HCT116 (cell line): ENCODE measurements at regions not wholly inside any gene's neighbourhood (a gene's known extent, or its start where the extent isn't known, plus 50 kb on each side); places are given as distances from the start of the nearest gene placed in this dataset.
A peak's percentile ranks its signal among the peaks of the same experiment; 100 is the strongest.

Experiments
- ATAC-seq: fragments of 200-7000 bp; cut with Tn5 transposase; 2 replicates; pipeline ENCODE4 v1.9.1; 2020; ENCODE audit warnings: mild to moderate bottlenecking, moderate library complexity
- BruUV-seq: library from RNA; stranded (reverse); fragments of 400-500 nt; replicated peaks from 2 replicates; lab custom pipeline; 2021; lab: Mats Ljungman, UMichigan
- CTCF ChIA-PET: fragments of 300-600 bp; sonication (Branson Sonifier 250); formaldehyde crosslinking; loops from one replicate; lab custom pipeline; 2021; ENCODE audit warnings: antibody characterized with exemption; lab: Charles Lee
- POLR2A ChIA-PET: fragments of 300-600, 350-600 bp; sonication (Branson Sonifier 250); formaldehyde crosslinking; loops from one replicate; lab custom pipeline; 2021; ENCODE audit warnings: antibody characterized with exemption; lab: Charles Lee
- RAD21 ChIA-PET, 2 experiments: fragments of 300-600 bp; sonication (Branson Sonifier 250); formaldehyde crosslinking; loops; one replicate each; lab custom pipeline; 2023; ENCODE audit warnings: low total read pairs in 2 of 2; ENCODE audit not compliant: uncharacterized antibody in 2 of 2, unreplicated experiment in 2 of 2, low non-redundant PET in 1 of 2; lab: Charles Lee
- DNase-seq: peaks from one replicate; pipeline ENCODE4 v3.0.0-alpha.2; 2010; ENCODE audit warnings: low read depth, low spot score
- H2AFZ ChIP-seq: fragments of 200-600 bp; shearing (Covaris generic), sonication (generic); 2 replicates; pipeline ENCODE4 v1.6.1; 2017; ENCODE audit warnings: low read depth, mixed run types, mixed read lengths, antibody characterized with exemption, low read length; ENCODE audit not compliant: poor library complexity, severe bottlenecking
- H3K27ac ChIP-seq: 2 replicates; pipeline ENCODE4 v1.5.1; 2012; ENCODE audit warnings: low read depth, low read length
- H3K27me3 ChIP-seq: fragments of 200-600 bp; sonication (generic); 2 replicates; pipeline ENCODE4 v1.6.1; 2016; ENCODE audit warnings: mixed run types, low read length, mixed read lengths; ENCODE audit not compliant: insufficient read depth
- H3K36me3 ChIP-seq, 2 experiments: fragments of 200-500 bp in 1 of 2; fragments of 200-600 bp in 1 of 2; sonication (Bioruptor generic) in 1 of 2; sonication (generic) in 1 of 2; 2 replicates each; pipeline versions ENCODE4 v1.5.1 to v1.6.1; 2014 to 2016; ENCODE audit warnings: low read length in 2 of 2, inconsistent platforms in 1 of 2, mixed read lengths in 1 of 2, mixed run types in 1 of 2; ENCODE audit not compliant: insufficient read depth in 2 of 2, control insufficient read depth in 1 of 2
- H3K4me1 ChIP-seq, 2 experiments: fragments of 200-600 bp in 1 of 2; sonication (generic) in 1 of 2; 2 replicates each; pipeline versions ENCODE4 v1.5.1 to v1.6.1; 2012 to 2017; ENCODE audit warnings: low read length in 2 of 2, inconsistent platforms in 1 of 2, mild to moderate bottlenecking in 1 of 2, mixed read lengths in 1 of 2, mixed run types in 1 of 2, moderate library complexity in 1 of 2; ENCODE audit not compliant: insufficient read depth in 2 of 2, control insufficient read depth in 1 of 2
- H3K4me2 ChIP-seq: fragments of 200-600 bp; sonication (generic); 2 replicates; pipeline ENCODE4 v1.6.1; 2017; ENCODE audit warnings: mixed run types, low read length, mixed read lengths
- H3K4me3 ChIP-seq, 2 experiments: fragments of 200-600 bp in 1 of 2; sonication (generic) in 1 of 2; replicated peaks in 1 of 2; 2 replicates each; pipeline ENCODE4 v1.5.1; 2011 to 2016; ENCODE audit warnings: low read length in 2 of 2, control low read depth in 1 of 2, low read depth in 1 of 2, mild to moderate bottlenecking in 1 of 2, mixed read lengths in 1 of 2, mixed run types in 1 of 2
- H3K79me2 ChIP-seq: fragments of 200-600 bp; sonication (generic); 2 replicates; pipeline ENCODE4 v1.6.1; 2017; ENCODE audit warnings: mild to moderate bottlenecking, mixed run types, low read length, moderate library complexity, mixed read lengths; ENCODE audit not compliant: insufficient read depth
- H3K9ac ChIP-seq: fragments of 200-600 bp; sonication (generic); 2 replicates; pipeline ENCODE4 v1.6.1; 2016; ENCODE audit warnings: low read length, mixed read lengths
- H3K9me2 ChIP-seq: fragments of 200-600 bp; sonication (generic), shearing (Covaris generic); 2 replicates; pipeline ENCODE4 v1.6.1; 2017; ENCODE audit warnings: mixed run types, mild to moderate bottlenecking, moderate library complexity; ENCODE audit not compliant: insufficient read depth
- H3K9me3 ChIP-seq, 2 experiments: fragments of 200-500 bp in 1 of 2; fragments of 200-600 bp in 1 of 2; sonication (Bioruptor generic) in 1 of 2; sonication (generic) in 1 of 2; 2 replicates each; pipeline ENCODE4 v1.6.1; 2014 to 2017; ENCODE audit warnings: low read length in 2 of 2, mixed read lengths in 2 of 2, inconsistent platforms in 1 of 2, low read depth in 1 of 2, mild to moderate bottlenecking in 1 of 2, mixed run types in 1 of 2, moderate library complexity in 1 of 2; ENCODE audit not compliant: control insufficient read depth in 1 of 2, insufficient read depth in 1 of 2
- H4K20me1 ChIP-seq: fragments of 200-600 bp; sonication (generic), shearing (Covaris generic); 2 replicates; pipeline ENCODE4 v1.6.1; 2017; ENCODE audit warnings: mixed run types, mild to moderate bottlenecking, moderate library complexity; ENCODE audit not compliant: insufficient read depth
- CBX3 ChIP-seq: IDR thresholded peaks from 2 replicates; pipeline ENCODE4 v1.6.1; 2012; ENCODE audit warnings: low read depth
- CEBPB ChIP-seq: IDR thresholded peaks from 2 replicates; pipeline ENCODE4 v1.6.1; 2012; ENCODE audit warnings: low read depth
- CTCF ChIP-seq, 3 experiments: fragments of 200-600 bp in 1 of 3; sonication (generic) in 1 of 3; IDR thresholded peaks in 2 of 3; conservative IDR thresholded peaks in 1 of 3; 2 replicates each; pipeline ENCODE4 v1.5.1; 2012 to 2017; ENCODE audit warnings: low read depth in 2 of 3, low read length in 2 of 3, antibody characterized with exemption in 1 of 3, borderline replicate concordance in 1 of 3, control low read depth in 1 of 3, mild to moderate bottlenecking in 1 of 3, mixed read lengths in 1 of 3, mixed run types in 1 of 3, moderate library complexity in 1 of 3; ENCODE audit not compliant: insufficient read depth in 1 of 3
- ELF1 ChIP-seq: IDR thresholded peaks from 2 replicates; pipeline ENCODE4 v1.6.1; 2012; ENCODE audit warnings: low read depth, borderline replicate concordance
- EZH2 ChIP-seq: fragments of 200-600 bp; sonication (generic); IDR thresholded peaks from 2 replicates; pipeline ENCODE4 v1.6.1; 2017; ENCODE audit warnings: antibody characterized with exemption, mixed run types
- EZH2phosphoT487 ChIP-seq: fragments of 200-600 bp; IDR thresholded peaks from 2 replicates; pipeline ENCODE4 v1.6.1; 2018; ENCODE audit warnings: antibody characterized with exemption, borderline replicate concordance
- JUND ChIP-seq: IDR thresholded peaks from 2 replicates; pipeline ENCODE4 v1.6.1; 2012
- POLR2AphosphoS5 ChIP-seq: IDR thresholded peaks from 2 replicates; pipeline ENCODE4 v1.6.1; 2011; ENCODE audit warnings: mild to moderate bottlenecking, low read depth, low read length, moderate library complexity
- REST ChIP-seq: IDR thresholded peaks from 2 replicates; pipeline ENCODE4 v1.6.1; 2012; ENCODE audit warnings: low read depth
- SIN3A ChIP-seq: IDR thresholded peaks from 2 replicates; pipeline ENCODE4 v1.6.1; 2012; ENCODE audit warnings: low read depth
- TCF7L2 ChIP-seq: IDR thresholded peaks from 2 replicates; pipeline ENCODE4 v1.7.0; 2011; ENCODE audit warnings: borderline replicate concordance, inconsistent platforms; ENCODE audit not compliant: insufficient read depth, insufficient read length; ENCODE audit errors: extremely low read depth
- ZBTB33 ChIP-seq: IDR thresholded peaks from 2 replicates; pipeline ENCODE4 v1.6.1; 2011; ENCODE audit warnings: mild to moderate bottlenecking, low read length, moderate library complexity; ENCODE audit not compliant: insufficient replicate concordance; ENCODE audit errors: extremely low read depth
- intact Hi-C: fragments of 100-400 bp; cut with micrococcal nuclease; formaldehyde crosslinking; loops from 2 replicates; pipeline ENCODE4 v1.10.0; 2022

- H3K27me3 ChIP-seq: peaks cover 19% of the 10 kb centered on the region; the same call in 1 of the 2 replicates
- CTCF ChIA-PET: no interaction called here
- intact Hi-C loops: no loop called here
These were observed 407.1 kb upstream of the TRPC7 start for GRCh38 chr5:136772491-136772890.

GRCh38 chr5:136769900-136770684 is 404.7 kb upstream of the TRPC7 start:
- CTCF ChIA-PET: interaction anchor here (0.6 to 2.1 kb wide), 4 partner anchors 9 to 522 kb away, joined by 3 to 16 read pairs (median 4); partner anchors contain the start of gene TRPC7
- intact Hi-C loops: loop anchor here (1.0 to 2.0 kb wide), 2 partner anchors 405 to 521 kb away; partner anchors contain the start of gene TRPC7
- TF ChIP-seq EZH2: no peak
- TF ChIP-seq ELF1: no peak
- TF ChIP-seq CEBPB: no peak
- peak; percentile 49 to 86 (median 84); a peak in 5 of 6 replicates for TF ChIP-seq CTCF (IDR thresholded peaks at IDR 0.05 in 2 of 3, conservative IDR thresholded peaks at IDR 0.05 in 1 of 3; ENCODE audit: borderline replicate concordance in 1 of 3, insufficient read depth in 1 of 3, low read depth in 2 of 3, low read length in 2 of 3)
- no peak for TF ChIP-seq SIN3A
- no peak for TF ChIP-seq ZBTB33
- no peak for TF ChIP-seq REST

More at GRCh38 chr5:136772491-136772890, 407.1 kb upstream of the TRPC7 start:
- TF ChIP-seq EZH2phosphoT487 (no peak), TCF7L2 (no peak), POLR2AphosphoS5 (no peak), CBX3 (no peak), EZH2 (no peak), JUND (no peak)
- RAD21 ChIA-PET: no interaction called here
- no peaks in the 10 kb centered on the region for H3K4me1 ChIP-seq
- ATAC-seq: no peak
- H3K9me3 ChIP-seq: no peaks in the 10 kb centered on the region
- POLR2A ChIA-PET: no interaction called here
- no peak overlapping the region for H2AFZ ChIP-seq
- no peak overlapping the region for H3K27ac ChIP-seq
- H4K20me1 ChIP-seq: no peaks in the 10 kb centered on the region
- DNase-seq: no peak
- H3K79me2 ChIP-seq: no peaks in the 10 kb centered on the region
- no peaks in the 10 kb centered on the region for H3K9me2 ChIP-seq
- no TSS peak for BruUV-seq
- no peak overlapping the region for H3K9ac ChIP-seq
- H3K4me2 ChIP-seq: no peak overlapping the region
- no peak overlapping the region for H3K4me3 ChIP-seq
- no peaks in the 10 kb centered on the region for H3K36me3 ChIP-seq

More at GRCh38 chr5:136769900-136770684, 404.7 kb upstream of the TRPC7 start:
- ChIA-PET POLR2A (no interaction called here), RAD21 (interaction anchor here in 1 of 2 experiments (0.9 kb wide), 1 partner anchor 521 kb away, joined by 4 read pairs; no protein-coding TSS in a partner anchor)
- Histone ChIP-seq H3K9me3 (no peaks in the 10 kb centered on the region), H3K4me3 (no peak overlapping the region), H3K4me1 (no peaks in the 10 kb centered on the region), H3K36me3 (no peaks in the 10 kb centered on the region), H2AFZ (no peak overlapping the region), H3K9ac (no peak overlapping the region), H3K9me2 (no peaks in the 10 kb centered on the region), H3K27me3 (peaks cover 14% of the 10 kb centered on the region; the same call in 1 of the 2 replicates), H3K79me2 (no peaks in the 10 kb centered on the region), H3K4me2 (no peak overlapping the region), H4K20me1 (no peaks in the 10 kb centered on the region), H3K27ac (no peak overlapping the region)
- peak; percentile 33 for DNase-seq
- BruUV-seq: no TSS peak
- peak; percentile 96 for ATAC-seq
